ENCODE measurements at regions not wholly inside any gene's neighbourhood (a gene's known extent, or its start where the extent isn't known, plus 50 kb on each side); places are given as distances from the start of the nearest gene placed in this dataset.

GRCh38 chr15:70328679-70329115, 231.0 kb upstream of the TLE3 start:
- TF ChIP-seq, protein P1, sequence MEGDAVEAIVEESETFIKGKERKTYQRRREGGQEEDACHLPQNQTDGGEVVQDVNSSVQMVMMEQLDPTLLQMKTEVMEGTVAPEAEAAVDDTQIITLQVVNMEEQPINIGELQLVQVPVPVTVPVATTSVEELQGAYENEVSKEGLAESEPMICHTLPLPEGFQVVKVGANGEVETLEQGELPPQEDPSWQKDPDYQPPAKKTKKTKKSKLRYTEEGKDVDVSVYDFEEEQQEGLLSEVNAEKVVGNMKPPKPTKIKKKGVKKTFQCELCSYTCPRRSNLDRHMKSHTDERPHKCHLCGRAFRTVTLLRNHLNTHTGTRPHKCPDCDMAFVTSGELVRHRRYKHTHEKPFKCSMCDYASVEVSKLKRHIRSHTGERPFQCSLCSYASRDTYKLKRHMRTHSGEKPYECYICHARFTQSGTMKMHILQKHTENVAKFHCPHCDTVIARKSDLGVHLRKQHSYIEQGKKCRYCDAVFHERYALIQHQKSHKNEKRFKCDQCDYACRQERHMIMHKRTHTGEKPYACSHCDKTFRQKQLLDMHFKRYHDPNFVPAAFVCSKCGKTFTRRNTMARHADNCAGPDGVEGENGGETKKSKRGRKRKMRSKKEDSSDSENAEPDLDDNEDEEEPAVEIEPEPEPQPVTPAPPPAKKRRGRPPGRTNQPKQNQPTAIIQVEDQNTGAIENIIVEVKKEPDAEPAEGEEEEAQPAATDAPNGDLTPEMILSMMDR (IDR thresholded peaks at IDR 0.05), result no peak
- TF ChIP-seq EZH2 (IDR thresholded peaks at IDR 0.05) (no peak), EZH2phosphoT487 (IDR thresholded peaks at IDR 0.05) (no peak)
